GM06990 (cell line): ENCODE measurements at regions not wholly inside any gene's neighbourhood (a gene's known extent, or its start where the extent isn't known, plus 50 kb on each side); places are given as distances from the start of the nearest gene placed in this dataset.
"Not testable (repeated sequence)": the region's sequence is repeated elsewhere in the genome, so short reads cannot be mapped to it uniquely, and the experiment has no call there.

Experiments used
- DNase-seq: peaks from one replicate; pipeline ENCODE4 v3.0.0-alpha.2; 2011; ENCODE audit not compliant: insufficient read length; ENCODE audit errors: extremely low read depth
- H3K27me3 ChIP-seq: replicated peaks from 2 replicates; pipeline ENCODE4 v1.6.0; 2011; ENCODE audit warnings: low read length; ENCODE audit not compliant: control insufficient read depth, insufficient read depth
- H3K36me3 ChIP-seq: 2 replicates; pipeline ENCODE4 v1.5.1; 2011; ENCODE audit warnings: low read length; ENCODE audit not compliant: control insufficient read depth, insufficient read depth
- H3K4me3 ChIP-seq: replicated peaks from 2 replicates; pipeline ENCODE4 v1.5.1; 2011; ENCODE audit warnings: low read depth, mild to moderate bottlenecking, control low read depth, low read length
- CTCF ChIP-seq: IDR thresholded peaks from 2 replicates; pipeline ENCODE4 v1.5.1; 2011; ENCODE audit warnings: low read length, control low read depth, mild to moderate bottlenecking, inconsistent platforms; ENCODE audit not compliant: insufficient read depth, poor library complexity, severe bottlenecking

- DNase-seq = no peak
- Histone ChIP-seq H3K27me3 (no peaks in the 10 kb centered on the region), H3K36me3 (no peaks in the 10 kb centered on the region), H3K4me3 (no peak overlapping the region)
- no peak for TF ChIP-seq CTCF
Observed at GRCh38 chr19:29154163-29154562, 58.8 kb downstream of the UQCRFS1 start.

- DNase-seq = no peak
- no peaks in the 10 kb centered on the region for H3K36me3 ChIP-seq
- H3K4me3 ChIP-seq = no peak overlapping the region
Observed at GRCh38 chr19:29145756-29146155, 67.2 kb downstream of the UQCRFS1 start.

DNA sequence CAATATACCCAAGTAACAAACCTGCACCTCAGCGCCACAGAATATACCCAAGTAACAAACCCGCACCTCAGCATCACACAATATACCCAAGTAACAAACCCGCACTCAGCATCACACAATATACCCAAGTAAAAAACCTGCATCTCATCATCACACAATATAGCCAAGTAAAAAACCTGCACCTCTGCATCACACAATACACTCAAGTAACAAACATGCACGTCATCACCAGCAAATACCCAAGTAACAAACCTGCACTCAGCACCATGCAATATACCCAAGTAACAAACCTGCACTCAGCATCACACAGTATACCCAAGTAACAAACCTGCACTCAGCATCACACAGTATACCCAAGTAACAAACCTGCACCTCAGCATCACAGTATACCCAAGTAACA, 69.8 kb downstream of the UQCRFS1 start:
- no peak for TF ChIP-seq CTCF
- H3K36me3 ChIP-seq = no peaks in the 10 kb centered on the region
- no peak for DNase-seq
- no peak overlapping the region for H3K4me3 ChIP-seq
- H3K27me3 ChIP-seq = no peaks in the 10 kb centered on the region

More at GRCh38 chr19:29145756-29146155, 67.2 kb downstream of the UQCRFS1 start:
- H3K27me3 ChIP-seq = no peaks in the 10 kb centered on the region
- no peak for TF ChIP-seq CTCF

- H3K27me3 ChIP-seq = no peaks in the 10 kb centered on the region
- no peak for DNase-seq
- TF ChIP-seq CTCF = no peak
- no peaks in the 10 kb centered on the region for H3K36me3 ChIP-seq
- no peak overlapping the region for H3K4me3 ChIP-seq
Observed at GRCh38 chr19:29139227-29139626, 73.7 kb downstream of the UQCRFS1 start.

DNA sequence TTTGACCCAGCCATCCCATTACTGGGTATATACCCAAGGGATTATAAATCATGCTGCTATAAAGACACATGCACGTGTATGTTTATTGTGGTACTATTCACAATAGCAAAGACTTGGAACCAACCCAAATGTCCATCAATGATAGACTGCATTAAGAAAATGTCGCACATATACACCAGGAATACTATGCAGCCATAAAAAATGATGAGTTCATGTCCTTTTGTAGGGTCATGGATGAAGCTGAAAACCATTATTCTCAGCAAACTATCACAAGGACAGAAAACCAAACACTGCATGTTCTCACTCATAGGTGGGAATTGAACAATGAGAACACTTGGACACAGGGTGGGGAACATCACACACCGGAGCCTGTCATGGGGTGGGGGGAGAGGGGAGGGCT, 74.7 kb downstream of the UQCRFS1 start:
- not testable (repeated sequence) for H3K4me3 ChIP-seq, DNase-seq, H3K27me3 ChIP-seq, H3K36me3 ChIP-seq

DNA sequence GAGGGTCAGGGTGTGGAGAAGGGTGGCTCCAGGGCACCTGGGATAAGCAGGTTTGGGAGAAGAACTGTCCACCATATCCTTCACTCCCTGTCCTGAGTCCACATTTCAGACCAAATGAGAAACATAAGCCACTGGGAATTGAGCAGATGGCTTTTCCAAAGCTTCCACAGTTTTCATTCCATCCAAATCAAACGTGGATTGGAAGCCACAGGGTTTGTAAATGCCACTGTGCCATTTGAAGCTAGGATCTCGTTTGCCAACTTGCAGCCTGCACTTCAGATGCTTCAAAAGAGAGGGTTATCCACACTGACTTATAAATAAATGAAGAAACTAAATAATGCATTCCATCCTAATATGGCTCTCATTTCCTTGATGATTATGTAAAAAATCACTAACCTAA, 81.5 kb downstream of the UQCRFS1 start:
- Histone ChIP-seq H3K27me3 (no peaks in the 10 kb centered on the region), H3K36me3 (no peaks in the 10 kb centered on the region), H3K4me3 (no peak overlapping the region)
- DNase-seq = no peak
- no peak for TF ChIP-seq CTCF
